Stimulated activated CD8-positive, alpha-beta memory T cell treated with anti-CD3 and anti-CD28 coated beads, Interleukin-12 subunit alpha, Interleukin-12 subunit beta, amount 100 ng/mL, for 1 hour (primary cell): ENCODE measurements at regions not wholly inside any gene's neighbourhood (a gene's known extent, or its start where the extent isn't known, plus 50 kb on each side); places are given as distances from the start of the nearest gene placed in this dataset.

ENCODE experiments used
- DNase-seq: peaks from one replicate; pipeline ENCODE4 v3.0.0-alpha.2; 2020; ENCODE audit warnings: low read depth

DNA sequence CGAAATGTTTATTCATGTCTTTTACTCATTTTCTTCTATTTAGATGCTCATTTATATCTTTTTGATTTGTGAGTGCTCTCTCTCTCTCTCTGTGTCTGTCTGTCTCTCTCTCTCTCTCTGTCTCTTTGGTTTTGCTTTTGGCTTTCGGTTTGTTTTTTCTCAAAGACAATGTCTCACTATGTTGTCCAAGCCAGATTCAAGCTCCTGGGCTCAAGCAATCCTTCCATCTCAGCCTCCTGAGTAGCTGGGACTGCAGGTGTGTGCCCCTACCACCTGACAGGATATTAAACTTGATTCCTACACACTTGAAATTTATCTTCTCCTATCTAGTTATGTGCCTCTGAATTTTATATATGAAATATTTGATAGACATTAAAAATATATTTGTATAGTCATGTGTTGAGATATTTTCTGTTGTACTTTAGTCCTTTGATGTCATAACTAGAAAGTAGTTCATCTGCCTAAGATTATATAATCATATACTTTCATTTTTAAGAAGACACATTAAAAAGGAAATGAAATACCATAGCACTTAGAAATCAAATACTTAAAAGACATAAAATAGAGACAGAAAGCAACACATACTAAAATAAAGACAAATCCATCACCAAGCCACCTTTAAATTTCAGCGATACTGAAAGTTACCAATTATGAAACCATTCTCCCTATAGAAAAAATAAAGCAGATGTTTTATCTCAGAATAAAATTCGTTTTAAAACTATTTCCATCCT, 68.1 kb upstream of the SFMBT2 start:
- DNase-seq = no peak

DNA sequence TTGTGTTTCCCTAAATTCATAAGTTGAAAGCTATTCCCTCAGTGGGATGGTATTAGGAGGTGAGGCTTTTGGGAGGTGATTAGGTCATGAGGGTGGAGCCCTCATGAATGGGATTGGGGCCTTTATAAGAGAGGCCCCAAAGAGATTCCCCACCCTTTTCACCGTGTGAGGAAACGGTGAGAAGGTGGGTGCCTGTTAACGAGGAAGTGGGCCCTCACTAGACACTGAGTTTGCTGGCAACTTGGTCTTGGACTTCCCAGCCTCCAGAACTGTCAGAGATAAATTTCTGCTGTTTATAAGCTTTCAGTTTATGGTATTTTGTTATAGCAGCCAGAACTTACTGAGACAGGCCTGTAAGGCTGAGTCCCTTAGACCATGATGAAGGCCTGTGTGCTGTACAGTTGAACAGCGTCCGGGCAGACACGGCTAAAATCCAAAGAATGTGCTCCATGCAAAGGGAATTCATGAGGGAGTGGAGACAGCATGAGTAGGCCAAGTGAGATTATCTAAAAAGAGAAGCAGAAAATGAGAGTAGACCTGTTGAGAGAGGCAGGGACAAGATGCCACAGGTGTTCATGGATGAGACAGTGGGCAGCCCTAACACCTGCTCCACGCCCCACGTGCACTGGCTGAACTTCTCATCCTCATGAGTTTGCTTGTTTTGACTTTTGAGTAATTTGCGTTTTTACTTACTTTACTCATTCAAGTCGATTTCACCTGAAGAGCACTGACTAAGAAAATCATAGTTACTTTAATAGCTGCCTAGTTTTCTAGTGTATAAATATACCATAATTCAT, 66.9 kb upstream of the SFMBT2 start:
- DNase-seq = no peak

DNA sequence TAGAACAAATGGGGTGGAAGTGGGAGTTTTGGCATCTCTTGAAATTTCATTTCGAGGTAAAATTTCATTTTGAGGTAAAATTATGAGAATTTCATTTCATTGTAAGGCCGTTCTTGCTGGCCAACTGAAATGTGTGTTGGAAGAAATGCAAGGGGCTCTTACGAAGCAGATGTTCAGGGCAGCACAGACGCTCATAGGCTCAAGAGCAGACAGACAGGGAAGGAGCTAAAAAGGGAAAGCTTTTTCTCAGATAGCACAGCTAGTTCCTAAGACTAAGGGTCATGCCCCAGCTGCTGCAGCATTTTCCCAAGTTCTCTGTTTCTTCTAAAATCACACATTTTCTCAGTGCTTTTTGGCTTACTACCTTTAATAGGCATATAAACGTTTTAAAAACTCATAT, 65.1 kb upstream of the SFMBT2 start:
- no peak for DNase-seq

DNA sequence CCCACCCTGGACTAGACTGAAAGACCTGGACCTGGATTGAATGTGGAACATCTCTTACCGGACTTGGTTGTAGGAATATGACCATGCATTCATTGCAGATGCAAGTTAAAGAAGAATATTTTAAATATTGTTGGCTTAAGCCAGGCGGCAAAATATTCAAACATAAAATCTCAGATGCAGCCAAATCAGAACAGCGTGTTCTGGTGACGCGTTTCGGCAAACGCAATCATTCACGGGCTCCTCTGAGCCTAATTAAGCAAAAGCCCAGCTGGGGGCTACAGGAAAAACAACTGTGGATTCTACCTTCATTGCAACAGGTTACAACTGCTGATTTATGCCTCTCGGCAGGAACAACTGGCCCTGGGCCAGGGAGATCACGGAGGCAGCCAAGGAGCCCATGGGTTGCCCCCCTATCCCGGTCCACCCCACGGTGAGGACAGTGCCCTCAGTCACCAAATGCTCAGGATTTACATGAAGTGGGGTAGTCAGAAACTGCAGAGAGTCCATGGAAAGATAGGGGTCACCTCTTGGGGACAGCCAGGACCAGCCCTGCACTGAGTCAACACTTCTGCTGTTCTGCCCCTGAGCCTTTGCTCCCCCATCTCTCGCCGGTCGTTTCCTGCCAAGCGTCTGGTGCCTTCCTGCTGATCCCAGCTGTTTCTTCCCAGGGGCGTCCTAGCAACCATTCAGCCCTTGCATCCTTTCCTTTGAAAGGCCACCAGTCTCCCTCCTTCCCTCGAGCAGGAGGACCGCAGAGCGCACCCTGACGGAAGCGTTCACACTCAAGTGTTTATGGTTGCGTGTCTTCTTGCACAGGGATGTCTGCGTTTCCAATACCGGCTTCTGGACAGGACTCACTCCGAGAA, 64.4 kb upstream of the SFMBT2 start:
- DNase-seq = no peak

DNA sequence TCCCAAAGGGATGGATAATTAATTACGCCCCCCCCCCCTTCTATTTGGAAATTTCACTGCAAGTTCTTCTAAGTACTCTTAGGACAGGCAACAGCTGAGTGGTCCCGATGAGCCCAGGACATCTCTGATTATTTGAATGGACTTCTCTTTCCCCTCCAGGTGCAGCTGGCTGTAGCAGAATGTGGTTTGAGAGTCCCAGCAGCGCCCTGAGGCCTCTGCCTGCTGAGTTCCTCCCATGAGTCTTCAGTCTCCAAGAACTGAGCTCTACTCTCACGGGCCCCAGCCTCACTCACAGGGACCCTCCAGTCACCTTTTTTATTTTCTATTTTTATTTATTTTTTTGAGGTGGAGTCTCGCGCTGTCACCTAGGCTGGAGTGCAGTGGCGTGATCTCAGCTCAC, 63.6 kb upstream of the SFMBT2 start:
- DNase-seq = no peak

DNA sequence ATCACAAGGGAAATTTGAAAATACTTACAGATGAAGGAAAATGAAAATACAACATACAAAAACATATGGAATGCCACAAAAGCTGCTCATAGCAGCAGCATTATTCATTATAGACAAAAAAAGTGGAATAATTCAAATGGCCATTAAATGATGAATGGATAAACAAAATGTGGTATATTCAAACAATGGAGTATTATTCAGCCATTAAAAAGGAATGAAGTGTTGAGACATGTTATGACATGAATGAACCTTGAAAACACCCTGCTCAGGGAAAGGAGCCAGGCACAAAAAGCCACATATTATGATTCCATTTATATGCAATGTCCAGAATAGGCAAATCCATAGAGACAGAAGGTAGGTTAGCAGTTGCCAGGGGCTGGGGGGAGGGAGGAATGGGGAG, 62.6 kb upstream of the SFMBT2 start:
- no peak for DNase-seq

DNA sequence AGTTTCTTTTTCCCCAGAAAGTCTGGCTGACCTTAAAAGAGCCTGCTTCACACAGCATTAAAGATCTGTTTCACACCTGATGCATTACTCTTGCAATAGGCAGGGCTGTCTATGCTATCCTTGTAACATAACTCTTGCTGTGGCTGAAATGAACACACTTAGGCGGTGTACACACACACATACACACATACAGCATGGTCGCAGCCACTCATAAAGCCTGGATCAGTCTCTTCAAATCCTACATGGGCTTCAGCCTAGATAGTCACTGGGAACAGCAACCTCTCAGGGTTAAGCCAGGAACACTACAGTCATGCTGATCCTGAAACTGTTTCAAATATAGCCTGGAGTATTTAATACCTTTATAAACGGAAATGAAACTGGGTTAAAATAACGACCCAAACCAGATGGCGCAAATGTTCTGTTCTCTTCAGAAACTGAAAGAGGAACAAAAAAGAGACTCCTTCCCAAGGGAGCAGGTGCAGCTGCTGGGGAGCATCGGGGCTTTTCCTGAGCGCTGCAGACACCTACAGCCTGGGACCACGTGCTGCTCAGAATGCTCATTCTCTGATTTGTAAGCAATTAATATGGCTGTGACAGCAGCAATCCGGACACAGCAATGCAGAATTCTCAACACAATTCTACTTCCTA, 61.0 kb upstream of the SFMBT2 start:
- DNase-seq = no peak

DNA sequence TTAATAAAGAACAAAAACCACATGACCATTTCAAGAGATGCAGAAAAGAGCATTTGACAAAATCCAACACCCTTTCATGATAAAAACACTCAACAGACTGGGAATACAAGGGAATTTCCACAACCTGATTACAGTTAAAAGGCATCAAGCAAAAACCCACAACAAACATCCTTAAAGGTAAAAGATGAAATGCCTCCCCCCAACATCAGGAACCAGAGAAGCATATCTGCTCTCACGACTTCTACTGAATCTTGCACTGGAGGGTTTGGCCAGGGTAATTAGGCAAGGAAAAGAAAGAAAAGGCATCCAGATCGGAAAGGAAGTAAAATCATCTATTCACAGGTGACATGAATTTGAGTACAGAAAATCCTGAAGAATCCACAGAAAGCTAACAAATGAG, 59.5 kb upstream of the SFMBT2 start:
- no peak for DNase-seq

DNA sequence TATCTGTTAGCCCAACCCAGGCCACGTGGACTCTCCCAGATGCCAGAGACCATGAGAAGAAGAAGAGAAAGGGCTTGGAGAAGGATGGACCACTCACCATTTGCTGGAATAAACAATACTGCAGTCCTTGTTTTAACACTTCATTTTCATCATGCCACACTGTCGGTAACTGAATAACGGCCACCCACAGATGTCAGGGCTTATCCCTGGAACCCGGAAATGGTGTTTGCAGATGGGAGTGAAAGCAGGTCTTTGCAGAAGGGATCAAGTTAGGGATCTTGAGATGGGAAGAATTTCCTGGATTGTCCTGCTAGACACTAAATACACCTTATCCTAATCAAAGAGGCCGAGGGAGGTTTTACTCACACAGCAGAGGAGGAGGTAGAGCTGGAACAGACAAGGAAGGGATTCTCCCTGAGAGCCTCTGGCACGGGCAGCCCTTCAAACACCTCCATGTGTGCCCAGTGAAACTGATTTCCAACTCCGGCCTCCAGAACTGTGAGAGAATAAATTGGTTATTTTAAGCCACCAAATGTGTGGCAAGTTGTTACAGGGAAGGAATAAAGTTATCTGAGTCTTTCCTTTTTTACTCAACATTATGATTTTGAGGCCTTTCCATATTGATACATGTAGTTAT, 56.3 kb upstream of the SFMBT2 start:
- no peak for DNase-seq

DNA sequence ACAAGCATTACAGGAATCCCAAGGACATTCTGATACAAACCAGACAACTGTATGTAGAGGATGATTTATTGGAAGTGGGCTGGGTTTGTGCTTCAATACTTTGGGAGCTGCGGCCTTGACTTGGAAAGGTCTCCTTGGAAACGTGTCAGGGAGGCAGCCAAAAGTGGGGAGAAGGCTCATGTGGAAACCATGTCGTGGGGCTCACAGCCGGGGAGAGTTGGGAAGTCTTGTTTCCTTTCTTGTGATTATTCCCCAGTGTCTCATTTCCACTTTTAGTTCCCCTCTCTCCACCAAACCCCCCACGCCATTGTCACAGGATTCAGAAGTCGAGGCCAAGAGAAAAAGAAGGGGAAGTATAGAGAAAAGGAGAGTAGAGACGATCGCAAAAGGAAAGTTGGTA, 53.9 kb upstream of the SFMBT2 start:
- no peak for DNase-seq
